Stomach (tissue), 4 donors: ENCODE measurements at regions not wholly inside any gene's neighbourhood (a gene's known extent, or its start where the extent isn't known, plus 50 kb on each side); places are given as distances from the start of the nearest gene placed in this dataset.

Source experiments
- EP300 ChIP-seq: sonication (generic); formaldehyde crosslinking; IDR thresholded peaks from one replicate; pipeline ENCODE4 v1.6.1; 2017; ENCODE audit warnings: antibody characterized with exemption
- TF ChIP-seq, protein P1 (sequence below), 7 experiments: fragments of 450-650 bp in 4 of 7; fragments of 200-600 bp in 3 of 7; sonication (generic) in 3 of 7; IDR thresholded peaks; one replicate each; pipeline ENCODE4 v1.5.1; 2016 to 2019; ENCODE audit warnings: antibody characterized with exemption in 7 of 7, control low read depth in 2 of 7, mild to moderate bottlenecking in 1 of 7

DNA sequence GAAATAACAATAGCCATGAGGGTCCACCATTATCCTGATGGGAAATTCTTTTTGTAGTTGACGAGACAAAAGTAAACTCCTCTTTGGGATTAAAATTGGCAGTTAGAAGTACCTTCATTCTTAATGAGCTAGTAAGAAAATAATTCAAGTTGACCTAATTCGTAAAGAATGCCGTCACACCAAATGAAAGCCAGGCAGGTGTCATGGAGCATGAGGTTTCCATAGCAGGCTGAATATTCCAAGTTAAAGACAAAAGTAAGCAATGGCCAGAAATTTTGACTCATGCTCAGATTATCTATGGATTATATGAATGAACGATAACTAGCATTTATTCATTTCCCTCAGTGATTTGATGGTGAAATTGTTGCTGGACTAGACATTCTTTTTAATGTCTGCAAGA, 192.2 kb upstream of the FAT1 start:
- TF ChIP-seq EP300: no peak
- TF ChIP-seq, protein P1, sequence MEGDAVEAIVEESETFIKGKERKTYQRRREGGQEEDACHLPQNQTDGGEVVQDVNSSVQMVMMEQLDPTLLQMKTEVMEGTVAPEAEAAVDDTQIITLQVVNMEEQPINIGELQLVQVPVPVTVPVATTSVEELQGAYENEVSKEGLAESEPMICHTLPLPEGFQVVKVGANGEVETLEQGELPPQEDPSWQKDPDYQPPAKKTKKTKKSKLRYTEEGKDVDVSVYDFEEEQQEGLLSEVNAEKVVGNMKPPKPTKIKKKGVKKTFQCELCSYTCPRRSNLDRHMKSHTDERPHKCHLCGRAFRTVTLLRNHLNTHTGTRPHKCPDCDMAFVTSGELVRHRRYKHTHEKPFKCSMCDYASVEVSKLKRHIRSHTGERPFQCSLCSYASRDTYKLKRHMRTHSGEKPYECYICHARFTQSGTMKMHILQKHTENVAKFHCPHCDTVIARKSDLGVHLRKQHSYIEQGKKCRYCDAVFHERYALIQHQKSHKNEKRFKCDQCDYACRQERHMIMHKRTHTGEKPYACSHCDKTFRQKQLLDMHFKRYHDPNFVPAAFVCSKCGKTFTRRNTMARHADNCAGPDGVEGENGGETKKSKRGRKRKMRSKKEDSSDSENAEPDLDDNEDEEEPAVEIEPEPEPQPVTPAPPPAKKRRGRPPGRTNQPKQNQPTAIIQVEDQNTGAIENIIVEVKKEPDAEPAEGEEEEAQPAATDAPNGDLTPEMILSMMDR (IDR thresholded peaks at IDR 0.05): no peak
